ENCODE measurements at regions not wholly inside any gene's neighbourhood (a gene's known extent, or its start where the extent isn't known, plus 50 kb on each side); places are given as distances from the start of the nearest gene placed in this dataset.

GRCh38 chr2:41600460-41600859 is 447.4 kb upstream of the PKDCC start:
- TF ChIP-seq CTCF (conservative IDR thresholded peaks at IDR 0.05; ENCODE audit: low read length): no peak
- TF ChIP-seq EZH2phosphoT487 (IDR thresholded peaks at IDR 0.05; ENCODE audit: borderline replicate concordance, low read depth, low read length): no peak
